IPS DF 4.7 (cell line): ENCODE measurements at regions not wholly inside any gene's neighbourhood (a gene's known extent, or its start where the extent isn't known, plus 50 kb on each side); places are given as distances from the start of the nearest gene placed in this dataset.

ENCODE experiments used
- DNase-seq: peaks from one replicate; pipeline ENCODE4 v3.0.0-alpha.2; 2013; ENCODE audit warnings: low spot score; ENCODE audit errors: extremely low read depth

- DNase-seq = no peak
These were observed 243.2 kb downstream of the SPTSSA start for GRCh38 chr14:34218881-34219280.

GRCh38 chr14:34214961-34215360 lies 247.1 kb downstream of the SPTSSA start:
- no peak for DNase-seq

GRCh38 chr14:34213332-34213731 lies 248.7 kb downstream of the SPTSSA start:
- no peak for DNase-seq

GRCh38 chr14:34212172-34212929 lies 249.7 kb downstream of the SPTSSA start:
- DNase-seq = no peak

- no peak for DNase-seq
These were observed 250.3 kb downstream of the SPTSSA start for GRCh38 chr14:34211732-34212131.

- DNase-seq = no peak
These were observed 253.5 kb downstream of the SPTSSA start for GRCh38 chr14:34208532-34208931.

- no peak for DNase-seq
These were observed 254.9 kb upstream of the EGLN3 start for GRCh38 chr14:34205799-34206198.

- no peak for DNase-seq
These were observed 253.9 kb upstream of the EGLN3 start for GRCh38 chr14:34204774-34205173.

GRCh38 chr14:34203251-34203722 lies 252.4 kb upstream of the EGLN3 start:
- DNase-seq = no peak

- no peak for DNase-seq
These were observed 251.2 kb upstream of the EGLN3 start for GRCh38 chr14:34201909-34202637.

- DNase-seq = no peak
These were observed 248.7 kb upstream of the EGLN3 start for GRCh38 chr14:34199585-34199984.

- no peak for DNase-seq
These were observed 247.2 kb upstream of the EGLN3 start for GRCh38 chr14:34198096-34198495.

- DNase-seq = no peak
These were observed 245.1 kb upstream of the EGLN3 start for GRCh38 chr14:34195964-34196363.

- DNase-seq = no peak
These were observed 239.8 kb upstream of the EGLN3 start for GRCh38 chr14:34190717-34191116.

- no peak for DNase-seq
These were observed 239.0 kb upstream of the EGLN3 start for GRCh38 chr14:34189866-34190265.

- no peak for DNase-seq
These were observed 236.7 kb upstream of the EGLN3 start for GRCh38 chr14:34187519-34188044.

GRCh38 chr14:34187061-34187460 lies 236.2 kb upstream of the EGLN3 start:
- no peak for DNase-seq

- no peak for DNase-seq
These were observed 233.3 kb upstream of the EGLN3 start for GRCh38 chr14:34184126-34184525.

GRCh38 chr14:34183478-34183877 lies 232.6 kb upstream of the EGLN3 start:
- no peak for DNase-seq

- DNase-seq = no peak
These were observed 230.5 kb upstream of the EGLN3 start for GRCh38 chr14:34181338-34181737.

- DNase-seq = no peak
These were observed 230.0 kb upstream of the EGLN3 start for GRCh38 chr14:34180869-34181268.

GRCh38 chr14:34180434-34180833 lies 229.6 kb upstream of the EGLN3 start:
- DNase-seq = no peak

- DNase-seq = no peak
These were observed 228.9 kb upstream of the EGLN3 start for GRCh38 chr14:34179727-34180126.
